GM21528 (cell line): ENCODE measurements at regions not wholly inside any gene's neighbourhood (a gene's known extent, or its start where the extent isn't known, plus 50 kb on each side); places are given as distances from the start of the nearest gene placed in this dataset.
"Not testable (repeated sequence)": the region's sequence is repeated elsewhere in the genome, so short reads cannot be mapped to it uniquely, and the experiment has no call there.

ENCODE experiments used
- ATAC-seq: cut with Tn5 transposase; IDR thresholded peaks from one replicate; pipeline ENCODE4 v1.9.1; 2021; ENCODE audit warnings: mild to moderate bottlenecking, moderate library complexity; ENCODE audit not compliant: unreplicated experiment, low FRiP score

DNA sequence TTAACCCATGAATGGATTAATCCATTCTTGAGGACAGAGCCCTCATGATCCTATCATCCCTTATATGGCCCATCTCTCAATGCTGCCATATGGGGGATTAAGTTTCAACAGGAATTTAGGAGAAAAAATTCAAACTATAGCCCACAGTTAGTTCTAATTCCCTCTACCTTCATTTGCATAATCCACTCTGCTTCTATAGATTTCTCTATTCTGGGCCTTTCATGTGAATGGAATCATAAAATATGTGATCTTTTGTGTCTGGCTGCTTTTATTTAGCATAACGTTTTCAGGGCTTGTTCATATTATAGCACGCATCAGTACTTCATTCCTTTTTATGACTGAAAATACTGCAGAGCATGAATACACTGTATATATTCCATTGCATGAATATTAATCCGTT lies 55.4 kb downstream of the CTSL start:
- no peak for ATAC-seq

DNA sequence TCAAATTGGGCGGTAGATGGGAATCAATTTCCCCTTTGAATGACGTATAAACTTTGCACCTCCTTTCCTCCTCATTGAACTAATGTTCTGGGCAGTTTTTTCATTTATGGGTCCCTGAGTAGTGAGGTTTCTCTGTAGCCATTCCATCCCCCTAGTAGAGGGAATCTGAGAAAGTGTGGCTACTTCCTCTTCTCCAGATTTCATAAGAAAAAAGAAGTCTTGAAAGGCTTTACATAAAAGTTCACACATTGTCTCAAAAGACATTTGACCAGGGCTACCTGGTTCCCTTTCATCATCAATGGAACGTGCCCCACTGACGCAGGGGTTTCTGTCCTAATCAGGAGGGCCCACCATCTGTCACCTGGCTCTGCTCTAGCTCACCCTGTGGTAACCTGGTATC lies 57.3 kb downstream of the CTSL start:
- no peak for ATAC-seq

DNA sequence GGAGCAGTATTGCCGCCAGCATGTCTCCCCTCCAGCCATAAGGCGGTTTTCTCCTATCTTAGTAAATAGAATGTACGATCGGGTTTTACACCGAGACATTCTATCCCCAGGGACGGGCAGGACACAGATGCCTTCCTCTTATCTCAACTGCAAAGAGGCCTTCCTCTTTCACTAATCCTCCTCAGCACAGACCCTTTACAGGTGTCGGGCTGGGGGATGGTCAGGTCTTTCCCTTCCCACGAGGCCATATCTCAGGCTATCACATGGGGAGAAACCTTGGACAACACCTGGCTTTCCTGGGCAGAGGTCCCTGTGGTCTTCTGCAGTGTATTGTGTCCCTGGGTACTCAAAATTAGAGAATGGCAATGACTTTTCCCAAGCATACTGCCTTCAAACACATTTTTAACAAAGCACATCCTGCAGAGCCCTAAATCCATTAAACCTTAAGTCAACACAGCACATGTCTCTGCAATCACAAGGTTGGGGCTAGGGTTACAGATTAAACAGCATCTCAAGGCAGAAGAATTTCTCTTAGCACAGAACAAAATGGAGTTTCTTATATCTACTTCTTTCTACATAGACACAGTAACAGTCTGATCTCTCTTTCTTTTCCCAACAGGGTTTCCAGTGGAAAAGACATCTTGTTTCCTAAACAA lies 59.5 kb downstream of the CTSL start:
- ATAC-seq: not testable (repeated sequence)

DNA sequence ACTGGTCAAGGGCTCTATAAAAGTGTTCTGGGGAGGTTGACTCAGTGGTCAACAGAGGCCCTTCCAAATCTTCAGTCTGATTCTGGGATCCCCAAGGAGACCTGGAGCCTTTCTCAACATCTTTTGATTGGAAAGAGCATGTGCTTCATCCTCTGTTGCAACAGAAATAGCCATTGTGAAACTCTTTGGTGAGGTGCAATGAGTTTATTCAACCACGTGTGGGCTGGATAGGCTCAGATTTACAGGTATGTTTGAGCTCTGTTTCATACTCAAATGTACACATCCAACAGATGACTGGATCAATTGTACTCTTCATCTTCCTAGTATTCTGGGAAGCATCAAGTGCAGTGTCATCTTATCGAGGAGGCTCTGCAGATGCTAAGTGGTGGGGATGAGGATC lies 60.5 kb downstream of the CTSL start:
- no peak for ATAC-seq

DNA sequence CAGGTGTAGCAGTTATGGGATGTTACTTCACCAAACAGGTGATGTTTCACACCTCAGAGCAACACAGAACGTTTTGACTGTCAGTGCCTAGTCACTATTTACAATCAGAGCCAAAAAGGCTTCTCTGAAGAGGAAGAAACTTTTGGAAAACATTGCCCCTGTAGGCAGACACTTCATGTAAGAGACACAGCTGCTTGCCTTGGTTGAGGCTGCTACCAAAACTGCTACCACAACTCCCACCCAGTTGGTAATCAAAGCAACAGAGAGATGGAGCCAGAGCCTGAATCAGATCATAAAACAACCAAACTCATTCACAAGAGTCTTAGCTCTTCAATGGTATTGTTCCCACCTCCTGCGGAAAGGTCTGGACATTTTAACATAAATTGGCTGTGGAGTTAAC lies 61.0 kb downstream of the CTSL start:
- no peak for ATAC-seq

DNA sequence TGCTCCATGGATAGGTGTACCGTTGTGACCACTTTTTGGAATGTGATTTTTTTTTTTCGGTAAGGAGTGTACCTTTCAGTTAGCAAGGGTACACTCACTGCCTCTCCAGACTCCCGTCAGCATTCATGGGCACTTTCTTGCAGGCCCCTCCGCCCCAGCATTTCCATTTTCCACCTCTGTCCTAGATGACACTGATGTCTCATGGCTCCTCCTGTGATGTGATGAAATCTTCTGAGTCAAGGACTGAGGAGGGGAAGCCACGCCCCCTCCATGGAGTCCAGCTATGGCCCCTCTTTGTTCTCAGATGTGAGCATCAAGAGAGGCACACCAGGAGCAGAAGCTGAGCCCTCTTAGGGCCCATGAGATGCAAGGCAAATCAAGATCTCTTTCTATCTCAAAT lies 61.8 kb downstream of the CTSL start:
- ATAC-seq: no peak

DNA sequence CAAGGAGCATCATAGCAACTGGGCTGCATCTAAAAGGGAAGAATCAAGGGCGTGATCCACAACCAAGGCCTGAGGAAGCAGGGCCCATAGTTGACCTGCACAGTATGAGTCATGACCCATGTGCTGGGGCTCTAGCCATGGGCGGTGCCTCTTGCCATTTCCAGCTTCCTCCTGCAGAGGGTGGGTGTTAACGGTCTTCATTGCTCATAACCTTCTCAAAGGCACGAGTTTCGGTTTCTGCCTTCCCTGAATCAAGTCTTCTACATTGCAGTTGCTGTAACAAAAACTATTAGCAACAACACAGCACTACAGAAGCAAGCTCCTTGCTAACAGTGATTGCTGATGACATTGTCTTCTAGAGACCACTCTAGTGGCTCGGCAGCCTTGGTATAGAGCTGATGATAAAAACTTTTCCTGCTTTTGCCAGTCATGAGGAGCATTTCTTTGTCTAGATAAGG lies 66.9 kb downstream of the CTSL start:
- peak; percentile 79 for ATAC-seq

DNA sequence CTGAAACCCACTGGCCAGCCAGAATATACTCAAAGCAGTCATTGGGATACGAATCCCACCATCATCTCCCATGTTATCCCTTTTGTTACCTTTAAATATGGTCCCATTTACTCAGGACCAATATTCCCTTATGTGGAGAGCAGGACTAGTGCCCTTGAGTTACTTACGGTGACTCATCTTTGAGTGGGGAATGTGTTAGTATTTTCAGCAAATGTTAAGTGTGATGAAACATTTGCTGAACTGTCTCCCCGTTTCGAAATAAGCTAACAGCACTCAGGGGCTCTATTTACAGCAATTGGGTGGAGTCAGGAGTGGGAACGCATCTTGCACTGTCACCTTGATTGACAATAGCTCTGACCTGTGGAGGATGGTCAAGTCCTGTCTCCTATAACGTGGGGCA lies 67.4 kb downstream of the CTSL start:
- ATAC-seq: no peak

DNA sequence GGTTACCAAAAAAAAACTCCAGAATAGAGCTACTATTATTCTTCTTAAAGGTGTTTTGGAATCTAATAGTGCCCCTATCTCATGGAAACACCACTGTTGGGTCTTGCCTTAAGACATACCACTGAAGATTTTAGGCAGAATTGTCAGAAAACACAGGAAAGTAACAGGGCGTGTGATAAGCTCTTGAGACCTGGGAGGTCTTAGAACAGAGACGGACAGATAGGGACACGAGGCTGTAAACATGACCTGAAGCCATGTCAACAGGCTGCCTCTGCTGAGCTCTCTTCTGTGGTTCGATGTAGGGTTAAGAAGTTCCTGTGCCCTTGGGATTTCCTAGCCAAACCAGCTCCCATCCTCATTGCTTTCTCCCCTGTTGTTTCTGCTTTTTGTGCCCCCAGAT lies 69.3 kb downstream of the CTSL start:
- no peak for ATAC-seq

DNA sequence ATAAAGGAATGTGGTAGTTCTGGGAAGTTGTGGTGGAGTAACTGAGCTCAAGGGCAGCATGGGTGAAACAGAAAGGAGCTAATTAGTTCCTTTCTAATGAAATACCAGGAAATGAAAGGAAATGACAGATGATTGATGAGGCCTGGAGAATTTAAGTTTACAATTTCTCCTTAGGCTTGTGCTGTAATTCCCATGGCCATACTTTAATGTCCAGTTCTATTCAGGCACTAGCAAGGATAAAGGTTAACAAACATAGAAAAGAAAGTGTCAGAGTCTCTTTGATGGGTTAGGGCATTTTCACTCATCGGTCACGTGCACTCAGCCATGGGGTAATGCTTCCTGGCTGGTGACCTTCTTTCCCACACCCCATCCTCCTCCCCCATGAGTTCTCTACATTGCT lies 70.3 kb downstream of the CTSL start:
- ATAC-seq: no peak

DNA sequence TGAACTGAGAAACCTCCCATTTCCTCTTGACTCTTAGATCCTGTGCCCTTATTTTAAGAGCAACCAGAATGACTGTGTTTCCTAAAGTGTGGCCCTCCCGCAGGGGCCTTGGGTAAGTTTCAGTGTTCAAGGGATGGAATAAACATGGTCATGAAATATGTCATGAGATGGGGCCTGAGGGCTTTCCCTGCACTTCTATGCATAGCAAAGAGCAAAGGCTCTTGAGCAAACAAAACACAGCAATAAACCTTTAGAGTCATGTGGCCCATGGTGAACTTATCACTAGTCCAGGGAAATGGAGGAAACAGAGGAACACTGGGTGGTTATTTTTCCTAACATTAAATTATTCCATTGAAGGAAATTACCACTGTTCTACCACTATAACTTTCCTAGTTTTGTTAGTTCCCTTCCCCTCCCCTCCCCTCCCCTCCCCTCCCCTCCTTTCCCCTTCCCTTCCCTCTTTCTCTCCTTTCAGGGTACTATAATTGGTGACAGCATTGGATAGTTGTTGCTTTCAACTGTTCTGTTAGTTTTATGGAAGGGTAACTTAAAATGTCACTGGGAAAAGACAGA lies 72.4 kb downstream of the CTSL start:
- ATAC-seq: no peak

DNA sequence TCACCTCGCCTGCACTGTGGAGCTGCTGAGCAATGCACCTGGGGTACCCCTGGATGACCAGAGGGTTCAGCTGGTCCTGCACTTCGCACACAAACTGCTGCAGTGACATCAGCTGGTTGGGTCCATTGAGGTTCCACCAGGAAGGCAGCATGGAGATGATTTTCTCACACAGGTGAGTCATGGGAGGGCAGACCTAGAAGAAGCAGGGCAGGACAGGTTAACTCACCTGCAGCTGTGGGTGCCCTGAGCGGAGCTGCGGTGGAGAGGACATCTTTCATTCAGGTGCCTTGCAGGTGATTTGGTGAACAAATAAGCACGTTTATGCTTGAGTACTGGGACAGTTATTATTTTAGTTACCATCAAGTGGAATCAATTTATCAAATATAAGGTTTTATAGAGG lies 73.6 kb downstream of the CTSL start:
- ATAC-seq: no peak

DNA sequence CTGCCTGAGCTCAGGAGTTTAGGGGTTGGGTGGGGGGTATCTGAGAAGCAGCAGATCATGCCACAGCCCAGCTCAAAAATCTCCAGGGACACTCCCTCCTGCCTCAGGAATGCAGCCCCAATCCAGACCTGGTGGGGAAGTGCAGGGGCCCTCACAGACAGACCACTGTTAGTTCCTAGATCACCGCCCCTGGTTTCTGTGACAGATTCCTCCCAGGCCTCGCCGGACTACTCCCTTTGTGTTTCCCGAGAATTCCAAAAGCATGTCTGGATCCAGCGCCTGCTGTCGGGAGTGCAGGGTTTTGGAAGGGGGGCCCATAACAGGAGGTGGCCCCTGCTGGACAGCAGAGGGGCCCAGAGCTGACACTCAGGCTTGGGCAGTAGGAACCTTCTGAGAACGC lies 74.5 kb downstream of the CTSL start:
- no peak for ATAC-seq

DNA sequence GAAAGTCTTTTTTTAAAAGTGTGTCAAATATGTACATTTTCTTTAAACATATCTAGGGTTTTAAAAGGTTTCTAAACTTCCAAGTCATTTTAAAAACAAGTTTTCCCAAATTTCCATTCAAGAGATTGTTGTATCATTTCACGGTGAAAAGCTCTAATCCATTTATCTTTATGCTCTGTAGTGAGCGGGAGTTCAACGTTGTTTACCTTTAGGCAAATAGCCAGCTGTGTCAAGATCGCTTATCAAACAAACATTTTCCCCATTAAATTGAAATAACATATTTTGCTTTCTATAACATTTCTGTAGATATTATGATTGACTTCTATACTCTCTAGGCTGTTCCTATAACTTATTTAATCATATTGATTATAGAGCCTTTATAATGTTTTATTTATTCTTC lies 75.1 kb downstream of the CTSL start:
- no peak for ATAC-seq

DNA sequence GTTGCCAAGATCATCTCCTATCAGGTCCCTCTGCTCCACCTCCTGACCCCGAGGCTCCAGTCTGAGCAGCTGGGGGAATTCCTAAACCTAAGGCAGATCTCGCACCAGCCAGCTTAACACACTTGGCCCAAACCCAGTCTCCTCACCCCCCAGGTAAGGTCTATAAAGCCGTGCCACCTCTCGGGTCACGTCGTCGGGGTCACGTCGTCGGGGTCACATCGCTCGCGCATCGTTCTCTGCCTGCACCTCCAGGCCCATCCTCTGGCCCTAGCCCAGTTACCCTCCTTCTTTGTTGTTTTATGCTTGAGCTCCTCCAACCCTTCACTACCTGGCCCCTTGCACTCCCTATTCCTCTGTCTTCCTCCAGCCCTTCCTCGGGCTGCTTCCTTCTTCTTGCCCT lies 77.2 kb downstream of the CTSL start:
- no peak for ATAC-seq

DNA sequence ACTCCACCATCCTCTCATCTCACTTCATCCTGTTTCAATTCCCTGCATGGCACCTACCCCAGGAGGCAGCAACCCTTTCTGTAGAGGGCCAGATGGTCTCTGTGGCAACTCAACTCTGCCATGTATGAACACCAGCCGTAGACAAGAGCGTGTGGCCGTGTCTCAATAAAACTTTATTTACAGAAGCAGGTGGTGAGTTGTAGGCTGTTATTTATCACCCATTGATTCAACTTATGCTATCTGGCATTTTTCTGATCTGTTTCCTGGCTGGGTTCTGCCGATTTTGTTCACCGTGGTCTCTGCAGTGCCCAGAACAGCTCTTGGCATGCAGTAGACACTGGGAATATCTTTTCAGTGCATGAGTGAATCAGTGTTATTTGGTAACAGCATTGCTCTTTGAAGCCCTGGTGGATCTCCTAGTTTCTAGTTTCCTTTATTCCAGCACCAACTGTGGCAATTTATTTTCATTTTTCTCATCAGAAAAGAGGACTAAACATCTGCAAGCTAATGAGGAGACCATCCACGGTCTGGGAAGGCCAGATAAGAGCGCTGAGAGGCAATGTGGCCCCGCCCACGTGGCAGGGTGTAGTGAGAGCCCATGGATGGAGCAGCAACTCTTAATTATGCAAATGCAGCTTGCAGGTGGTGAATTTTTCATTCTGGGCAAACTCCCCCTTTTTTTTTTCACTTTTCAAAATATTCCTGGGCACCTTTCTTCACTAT lies 77.9 kb downstream of the CTSL start:
- ATAC-seq: no peak

DNA sequence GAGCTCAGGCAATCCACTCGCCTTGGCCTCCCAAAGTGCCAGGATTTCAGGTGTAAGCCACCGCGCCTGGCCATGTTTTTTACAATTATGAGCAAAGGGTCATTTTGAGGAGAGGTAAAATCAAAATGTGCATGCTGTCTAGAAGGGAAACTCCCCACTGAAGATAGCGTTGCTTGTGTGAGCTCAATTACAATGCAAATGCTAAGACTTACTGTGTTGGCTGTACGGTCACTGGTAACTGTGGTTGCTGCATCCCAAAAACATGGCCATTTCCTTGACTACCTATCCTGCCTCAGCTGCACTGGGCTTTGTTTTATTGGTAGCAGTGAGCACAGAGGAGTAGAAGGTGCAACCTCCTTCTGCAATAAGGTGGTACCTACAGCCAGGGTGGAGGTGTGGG lies 77.4 kb upstream of the SPATA31E1 start:
- ATAC-seq: no peak

DNA sequence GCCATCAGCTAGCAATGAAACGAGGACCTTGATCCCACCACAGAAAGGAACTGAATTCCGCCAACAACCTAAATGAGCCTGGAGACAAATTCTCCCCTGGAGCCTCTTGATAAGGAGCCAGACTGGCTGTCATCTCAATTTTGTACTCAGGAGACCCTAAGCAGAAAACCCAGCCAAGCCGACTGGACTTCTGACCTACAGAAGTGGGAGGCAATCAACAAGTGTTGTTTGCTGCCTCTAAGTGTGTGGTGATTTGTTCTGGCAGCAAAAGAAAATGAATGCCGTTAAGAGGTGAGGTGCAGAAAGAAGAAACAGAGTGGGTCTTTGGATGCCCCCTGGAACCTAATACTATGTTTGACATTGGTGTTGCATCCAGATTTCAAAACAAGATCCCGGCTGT lies 72.7 kb upstream of the SPATA31E1 start:
- ATAC-seq: no peak

DNA sequence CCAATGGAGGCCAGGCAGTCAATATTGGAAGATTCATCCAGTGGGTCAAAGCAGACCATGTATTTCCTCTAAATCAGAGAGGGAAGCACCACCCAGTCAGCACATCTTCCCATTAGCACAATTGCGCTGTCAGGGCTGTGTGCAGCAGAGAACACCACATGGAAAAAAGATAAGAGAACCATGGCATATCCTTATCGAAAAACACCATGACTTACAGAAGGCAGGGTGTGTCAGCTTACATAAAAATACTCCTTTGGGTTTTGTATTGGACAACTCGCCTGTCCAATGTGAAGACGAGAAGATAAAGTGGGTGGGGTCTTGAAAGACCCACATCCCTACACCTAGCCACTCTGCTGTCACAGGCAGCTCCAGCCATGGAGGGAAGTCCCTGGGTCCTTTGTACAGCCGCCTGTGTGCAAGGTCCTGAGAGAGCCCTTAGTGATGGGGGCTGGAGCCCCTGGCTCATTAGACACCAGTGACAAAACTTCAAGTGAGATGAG lies 71.9 kb upstream of the SPATA31E1 start:
- no peak for ATAC-seq

DNA sequence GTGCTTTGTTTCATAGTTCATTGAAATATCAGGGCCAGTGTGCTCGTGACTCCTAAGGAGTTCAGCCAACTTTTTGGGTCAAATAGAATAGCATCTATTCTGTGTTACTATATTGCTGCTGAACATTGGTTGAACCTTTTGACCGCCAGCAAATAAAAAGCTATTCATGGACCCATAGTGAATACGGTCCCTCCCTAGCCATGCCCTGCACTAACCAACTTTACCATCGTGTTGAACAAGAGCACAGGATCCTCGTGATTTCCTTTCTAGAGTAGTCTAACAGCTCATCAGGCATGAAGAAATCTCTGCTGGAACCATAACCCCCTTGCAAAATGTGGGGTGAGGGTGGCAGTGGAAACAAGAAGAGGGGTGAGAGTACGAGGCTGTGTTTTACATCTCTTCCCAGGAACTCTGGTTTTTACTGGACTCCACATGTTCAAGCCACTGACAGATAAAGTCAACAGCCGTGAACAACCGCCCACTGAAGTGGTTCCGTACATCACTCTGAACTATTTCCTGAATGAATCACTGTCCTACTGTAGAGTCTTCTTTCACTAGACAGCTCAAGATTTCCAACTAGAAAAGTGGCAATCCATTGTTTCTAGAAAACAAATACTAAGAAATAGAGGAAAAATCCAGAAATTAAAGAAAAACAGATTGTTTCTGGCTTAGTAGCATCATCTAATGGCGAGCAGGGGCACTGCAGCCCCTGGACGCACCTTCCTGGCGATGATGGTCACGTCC lies 70.1 kb upstream of the SPATA31E1 start:
- no peak for ATAC-seq

DNA sequence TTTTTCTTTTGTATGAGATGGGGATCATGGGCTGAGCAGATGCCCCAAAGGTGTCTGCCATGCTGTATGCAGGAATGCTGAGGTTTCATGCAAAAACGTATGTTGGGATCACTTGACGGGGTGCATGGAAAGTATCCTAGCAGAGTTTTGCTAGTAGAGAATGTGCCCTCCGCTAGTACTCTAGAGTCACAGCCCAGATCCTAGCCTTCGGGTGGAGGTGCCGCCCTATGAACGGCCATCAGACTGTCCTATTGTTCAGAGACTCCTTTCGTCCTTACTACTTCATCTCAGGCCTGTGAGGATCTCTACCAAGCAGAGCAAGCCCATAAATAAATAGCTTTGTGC lies 69.6 kb upstream of the SPATA31E1 start:
- no peak for ATAC-seq
